Fibroblast of skin of scalp (primary cell): ENCODE measurements at regions not wholly inside any gene's neighbourhood (a gene's known extent, or its start where the extent isn't known, plus 50 kb on each side); places are given as distances from the start of the nearest gene placed in this dataset.
A peak's percentile ranks its signal among the peaks of the same experiment; 100 is the strongest.

Source experiments
- DNase-seq: peaks from one replicate; pipeline ENCODE4 v3.0.0-alpha.2; 2013

- DNase-seq, result peak; percentile 8
Observed at GRCh38 chr12:126784328-126784921, 1482.5 kb upstream of the TMEM132C start.

DNA sequence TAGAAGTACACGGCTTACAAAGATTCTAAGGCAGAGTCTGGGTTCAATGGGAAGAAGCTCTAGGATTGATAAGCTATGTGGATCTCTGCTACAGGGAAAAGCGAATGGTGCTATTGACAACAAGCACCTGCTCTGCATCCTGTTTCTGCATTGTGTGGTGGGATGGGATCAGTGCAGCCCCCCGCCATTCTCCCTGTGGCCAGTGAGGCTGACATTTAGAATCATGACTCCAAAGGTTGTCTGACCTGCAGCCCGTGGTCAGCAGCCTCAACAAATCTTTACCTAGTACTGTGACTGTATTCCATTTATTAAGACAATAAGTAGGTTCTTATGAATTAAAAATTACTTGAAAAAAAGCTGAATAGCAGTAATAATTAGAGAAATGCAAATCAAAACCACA, 1477.0 kb upstream of the TMEM132C start:
- no peak for DNase-seq

GRCh38 chr12:126791122-126791521, 1475.8 kb upstream of the TMEM132C start:
- no peak for DNase-seq

DNA sequence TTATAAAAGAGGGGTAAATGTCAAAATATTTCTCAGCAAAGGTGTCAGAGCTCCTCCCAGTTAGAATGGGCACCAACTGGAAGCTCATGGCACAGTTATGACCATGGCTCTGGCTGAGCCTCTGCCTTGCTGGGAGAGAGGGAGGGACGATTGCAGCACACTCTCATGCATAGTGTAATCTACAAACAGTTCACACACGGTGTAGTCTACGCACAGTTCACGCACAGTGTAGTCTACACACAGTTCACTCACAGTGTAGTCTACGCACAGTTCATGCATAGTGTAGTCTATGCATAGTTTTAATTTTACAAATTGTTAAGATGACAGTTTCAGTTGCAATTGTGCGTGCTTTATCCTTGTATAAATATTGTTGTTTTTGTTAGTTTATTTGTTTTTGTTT, 1474.6 kb upstream of the TMEM132C start:
- DNase-seq, result no peak

DNA sequence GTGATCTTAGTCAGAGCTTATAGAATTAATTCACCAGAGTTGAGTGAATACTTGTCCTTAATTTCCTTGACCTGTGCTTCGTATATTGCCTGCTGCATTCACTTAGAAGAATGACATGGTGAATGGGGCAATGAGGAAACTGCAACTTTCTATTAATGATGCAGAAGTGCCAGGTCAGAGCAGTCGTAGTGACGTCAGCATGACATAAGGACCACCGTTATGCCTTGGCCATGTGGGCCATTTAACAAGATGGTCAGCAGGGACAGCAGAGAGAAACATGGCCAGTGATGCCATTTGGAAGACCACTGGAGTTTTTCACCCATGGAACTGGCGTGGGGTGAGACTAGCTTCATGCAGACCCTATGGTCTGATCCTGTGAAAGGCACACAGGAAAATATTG, 1469.4 kb upstream of the TMEM132C start:
- DNase-seq, result no peak

GRCh38 chr12:126798449-126798848, 1468.5 kb upstream of the TMEM132C start:
- DNase-seq, result no peak

DNA sequence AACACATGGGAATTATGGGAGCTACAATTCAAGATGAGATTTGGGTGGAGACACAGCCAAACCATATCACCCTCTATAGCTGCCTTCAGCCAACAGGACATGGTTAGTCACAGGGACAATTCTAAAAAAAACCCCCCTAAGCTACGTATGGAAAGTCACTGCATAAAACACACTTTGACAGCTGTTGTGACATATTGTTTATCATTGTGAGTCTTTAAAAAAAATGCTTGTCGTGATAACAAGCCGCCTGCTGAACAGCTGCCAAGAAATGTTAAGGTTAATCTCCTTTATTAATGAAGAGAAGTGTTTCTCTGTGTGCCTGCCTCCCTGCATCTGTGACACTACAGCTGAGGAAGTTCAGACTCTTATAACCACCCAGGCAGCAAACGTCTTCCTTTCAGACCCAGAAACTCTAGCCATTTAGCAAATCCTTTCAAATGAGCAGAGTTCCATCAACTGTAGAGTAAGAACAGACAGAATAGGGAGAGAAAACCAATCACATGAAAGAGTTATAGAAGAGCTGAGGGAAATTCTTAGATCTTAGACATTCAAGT, 1459.6 kb upstream of the TMEM132C start:
- no peak for DNase-seq

DNA sequence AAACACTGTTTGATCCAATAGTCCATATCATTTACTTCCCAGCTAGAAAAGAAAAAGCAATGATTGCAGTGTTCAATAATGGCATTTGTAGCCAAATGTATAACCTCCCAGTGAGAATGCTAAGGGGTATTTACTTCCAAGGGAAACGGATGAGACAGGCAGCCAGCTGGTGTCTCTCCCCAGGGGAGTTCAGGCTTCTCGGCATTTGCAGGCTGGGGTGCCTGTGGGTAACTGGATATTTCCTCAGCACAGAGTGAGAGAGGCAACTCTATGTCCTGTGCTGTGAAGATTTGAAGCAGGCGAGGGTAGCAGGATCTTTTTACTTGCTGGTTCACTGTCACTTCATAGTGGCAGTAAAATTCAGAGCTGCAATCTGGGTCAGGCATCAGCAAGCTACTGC, 1455.6 kb upstream of the TMEM132C start:
- DNase-seq, result no peak

GRCh38 chr12:126819554-126819953, 1447.4 kb upstream of the TMEM132C start:
- no peak for DNase-seq

DNA sequence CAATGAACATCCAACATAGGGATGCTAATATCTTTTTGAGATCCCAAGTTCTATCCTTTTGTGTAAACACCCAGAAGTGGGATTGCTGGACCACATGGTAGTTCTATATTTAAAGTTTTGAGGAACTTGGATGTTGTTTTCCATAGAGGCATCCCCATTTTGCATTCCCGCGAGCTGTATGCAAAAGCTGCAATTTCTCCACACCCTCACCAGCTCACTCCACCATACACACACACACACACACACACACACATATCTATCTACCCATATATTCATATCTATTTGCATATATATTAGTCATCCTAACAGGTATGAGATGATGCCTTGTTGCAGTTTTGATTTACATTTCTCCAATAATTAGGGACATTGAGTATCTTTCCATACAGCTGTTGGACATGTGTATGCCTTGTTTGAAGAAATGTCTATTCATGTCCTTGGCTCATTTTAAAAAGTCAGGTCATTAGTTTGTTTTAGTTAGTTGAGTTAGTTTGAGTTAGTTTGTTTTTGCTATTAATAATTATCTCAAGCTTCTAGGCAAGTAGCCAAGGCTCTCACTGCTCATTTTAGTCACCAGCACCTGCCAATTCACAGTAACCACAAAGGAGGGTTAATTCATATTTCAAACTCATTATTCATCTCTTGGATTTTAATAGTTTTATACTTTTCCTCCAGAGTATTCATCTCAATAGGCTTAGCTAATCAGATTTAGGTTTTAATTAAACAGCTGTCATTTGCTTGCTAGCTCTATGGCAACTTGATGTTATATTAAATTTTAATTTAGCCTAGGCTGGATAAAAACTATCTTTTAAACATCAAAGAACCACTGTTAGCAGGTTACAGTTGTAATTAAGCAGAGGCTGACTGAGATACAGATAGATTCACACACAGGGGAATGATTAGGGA, 1435.9 kb upstream of the TMEM132C start:
- no peak for DNase-seq

GRCh38 chr12:126837697-126838096, 1429.3 kb upstream of the TMEM132C start:
- DNase-seq, result no peak

DNA sequence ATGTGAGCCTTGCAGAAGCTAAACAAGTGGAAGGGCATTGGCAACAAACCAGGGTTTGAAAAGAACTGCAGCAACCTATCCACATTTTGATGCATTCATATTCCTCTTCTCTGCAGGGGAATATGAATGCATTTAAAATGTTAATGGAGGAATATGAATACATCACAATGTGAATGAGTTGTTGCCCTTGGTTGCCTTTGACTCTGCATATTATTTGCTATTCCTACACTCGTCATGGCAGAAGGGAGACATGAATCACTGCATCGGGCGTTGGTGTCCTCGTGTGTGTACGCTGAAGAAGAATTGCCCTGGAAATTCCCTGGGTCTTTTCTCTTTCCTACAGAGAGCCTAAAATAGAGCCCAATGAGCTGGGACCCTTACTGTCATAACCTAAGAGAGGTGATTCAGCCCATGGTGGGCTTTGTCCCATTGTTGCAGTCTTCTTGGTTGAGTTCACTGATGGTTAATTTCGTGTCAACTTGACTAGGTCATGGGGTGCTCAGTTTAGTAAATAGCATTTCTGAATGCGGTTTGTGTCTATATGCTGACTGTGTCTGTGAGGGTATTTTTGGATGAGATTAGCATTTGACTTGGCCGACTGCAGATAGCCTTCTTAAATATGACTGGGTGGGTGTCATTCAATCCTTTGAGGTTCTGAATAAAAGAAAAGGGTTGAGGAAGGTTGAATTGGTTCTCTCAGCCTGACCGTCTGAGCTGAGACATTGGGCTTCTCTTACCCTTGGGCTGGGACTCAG, 1422.9 kb upstream of the TMEM132C start:
- no peak for DNase-seq

DNA sequence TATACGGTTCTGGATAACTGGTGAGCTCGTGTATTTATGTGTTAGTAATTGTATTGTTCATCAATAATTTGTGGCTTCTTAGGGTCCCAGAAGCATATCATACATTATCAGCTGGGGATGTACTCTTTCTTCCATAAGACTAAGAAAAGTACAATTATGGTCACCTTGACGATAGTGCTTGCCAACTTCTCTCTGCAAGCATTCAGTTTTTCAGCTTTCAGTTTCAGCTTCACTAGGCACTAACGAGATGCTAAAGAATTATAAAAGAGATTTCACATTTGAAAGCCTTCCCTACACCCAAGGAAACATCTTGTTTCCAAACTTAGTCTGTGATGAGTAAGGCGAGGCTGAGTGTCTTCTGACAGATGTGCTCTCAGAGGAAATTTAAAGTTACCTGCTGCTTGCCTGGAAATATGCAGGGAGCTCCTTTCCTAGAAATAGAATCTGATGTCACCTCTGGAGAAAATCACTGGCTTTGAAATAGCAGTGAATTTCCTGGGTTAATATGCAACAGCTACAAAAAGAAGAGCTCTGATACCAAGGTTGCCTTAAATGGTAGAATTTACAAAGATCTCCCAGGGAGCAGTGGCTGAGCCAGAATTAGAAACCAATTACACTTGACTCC, 1419.9 kb upstream of the TMEM132C start:
- DNase-seq, result no peak

GRCh38 chr12:126855768-126856167, 1411.2 kb upstream of the TMEM132C start:
- no peak for DNase-seq

GRCh38 chr12:126856958-126857357, 1410.0 kb upstream of the TMEM132C start:
- no peak for DNase-seq

GRCh38 chr12:126858560-126858959, 1408.4 kb upstream of the TMEM132C start:
- DNase-seq, result no peak

- DNase-seq, result no peak
Observed at GRCh38 chr12:126860210-126860609, 1406.8 kb upstream of the TMEM132C start.

- DNase-seq, result no peak
Observed at GRCh38 chr12:126862500-126862899, 1404.5 kb upstream of the TMEM132C start.

DNA sequence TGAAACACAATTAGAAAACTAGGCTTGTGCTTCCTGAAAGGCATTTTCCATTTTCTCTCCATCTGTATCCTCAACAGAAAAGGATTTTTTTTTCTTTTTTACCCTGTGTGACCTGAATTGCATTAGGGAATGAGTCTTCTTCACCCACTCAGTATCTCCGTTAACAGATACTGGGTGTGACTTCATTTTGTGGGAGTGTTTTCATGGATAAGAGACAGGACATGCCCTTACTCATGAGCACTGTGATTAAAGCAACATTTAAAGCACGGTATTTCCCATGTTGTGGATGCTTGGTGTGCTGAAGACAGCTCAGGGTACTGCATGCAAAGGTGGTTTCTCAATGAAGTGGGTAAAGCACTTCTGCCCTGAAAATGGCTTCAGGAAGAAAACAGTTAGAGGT, 1397.3 kb upstream of the TMEM132C start:
- no peak for DNase-seq

GRCh38 chr12:126873701-126874100, 1393.3 kb upstream of the TMEM132C start:
- no peak for DNase-seq

DNA sequence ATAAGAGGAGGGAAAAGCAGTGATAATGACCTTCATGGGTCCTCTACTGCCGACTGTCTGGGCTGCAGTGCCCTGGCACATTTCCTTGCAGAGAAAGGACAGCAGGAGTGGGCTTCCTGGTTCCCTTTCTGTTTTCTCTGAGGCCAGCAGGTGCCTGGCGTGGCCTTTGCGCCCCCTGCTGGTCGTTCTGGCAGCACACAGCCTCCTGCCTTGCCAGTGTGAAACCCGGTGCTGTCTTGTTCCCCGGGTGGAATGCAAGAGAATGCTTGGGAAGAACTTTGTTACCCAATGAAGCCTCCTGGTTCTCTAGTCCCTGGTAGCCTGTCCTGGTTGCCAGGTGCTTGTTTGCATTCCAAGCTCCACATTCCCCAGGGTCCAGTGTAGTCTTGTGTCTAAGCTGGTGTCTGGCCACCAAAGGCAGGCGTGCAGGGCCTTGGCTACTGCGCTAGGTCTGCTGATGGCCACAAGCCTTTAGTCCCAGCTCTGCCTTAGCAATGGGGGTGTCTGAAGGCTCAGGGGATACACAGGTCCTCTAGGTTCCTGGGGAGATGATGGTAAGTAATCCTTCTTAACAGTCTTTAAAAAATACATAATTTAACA, 1392.4 kb upstream of the TMEM132C start:
- peak; percentile 37 for DNase-seq

- DNase-seq, result no peak
Observed at GRCh38 chr12:126879842-126880241, 1387.1 kb upstream of the TMEM132C start.
